ENCODE measurements at regions not wholly inside any gene's neighbourhood (a gene's known extent, or its start where the extent isn't known, plus 50 kb on each side); places are given as distances from the start of the nearest gene placed in this dataset.
"Not testable (repeated sequence)": the region's sequence is repeated elsewhere in the genome, so short reads cannot be mapped to it uniquely, and the experiment has no call there.

GRCh38 chr11:100528872-100529416 lies 158.1 kb upstream of the ARHGAP42 start:
- DNase-seq (ENCODE audit: insufficient read length, low spot score) (no peak), FAIRE-seq (no peak)

GRCh38 chr11:100531290-100531689 lies 155.8 kb upstream of the ARHGAP42 start:
- not testable (repeated sequence) for FAIRE-seq; DNase-seq (ENCODE audit: insufficient read length, low spot score)

GRCh38 chr11:100536979-100537378 lies 150.1 kb upstream of the ARHGAP42 start:
- no peak for DNase-seq (ENCODE audit: insufficient read length, low spot score)
- no peak for FAIRE-seq

GRCh38 chr11:100543386-100543785 lies 143.7 kb upstream of the ARHGAP42 start:
- no peak for FAIRE-seq

GRCh38 chr11:100545556-100545955 lies 141.5 kb upstream of the ARHGAP42 start:
- FAIRE-seq, result peak; percentile 33
- DNase-seq (ENCODE audit: insufficient read length, low spot score), result no peak

More at GRCh38 chr11:100543386-100543785, 143.7 kb upstream of the ARHGAP42 start:
- DNase-seq (ENCODE audit: insufficient read length, low spot score), result no peak

- no peak for FAIRE-seq
- no peak for DNase-seq (ENCODE audit: insufficient read length, low spot score)
Observed at GRCh38 chr11:100545970-100546369, 141.1 kb upstream of the ARHGAP42 start.

- peak; percentile 21 for DNase-seq (ENCODE audit: insufficient read length, low spot score)
- FAIRE-seq, result peak; percentile 74
Observed at GRCh38 chr11:100546714-100547113, 140.4 kb upstream of the ARHGAP42 start.

GRCh38 chr11:100550298-100550697 lies 136.8 kb upstream of the ARHGAP42 start:
- DNase-seq (ENCODE audit: insufficient read length, low spot score), result no peak
- no peak for FAIRE-seq

GRCh38 chr11:100550912-100551632 lies 136.0 kb upstream of the ARHGAP42 start:
- peak; percentile 52 for FAIRE-seq

GRCh38 chr11:100555931-100556330 lies 131.2 kb upstream of the ARHGAP42 start:
- FAIRE-seq, result no peak

More at GRCh38 chr11:100550912-100551632, 136.0 kb upstream of the ARHGAP42 start:
- DNase-seq (ENCODE audit: insufficient read length, low spot score), result no peak

GRCh38 chr11:100556781-100557180 lies 130.3 kb upstream of the ARHGAP42 start:
- DNase-seq (ENCODE audit: insufficient read length, low spot score), result no peak
- FAIRE-seq, result peak; percentile 55

More at GRCh38 chr11:100555931-100556330, 131.2 kb upstream of the ARHGAP42 start:
- no peak for DNase-seq (ENCODE audit: insufficient read length, low spot score)

- no peak for FAIRE-seq
- no peak for DNase-seq (ENCODE audit: insufficient read length, low spot score)
Observed at GRCh38 chr11:100557830-100558611, 129.1 kb upstream of the ARHGAP42 start.

GRCh38 chr11:100560606-100561005 lies 126.5 kb upstream of the ARHGAP42 start:
- no peak for DNase-seq (ENCODE audit: insufficient read length, low spot score)
- no peak for FAIRE-seq

- FAIRE-seq (no peak), DNase-seq (ENCODE audit: insufficient read length, low spot score) (no peak)
Observed at GRCh38 chr11:100561323-100561722, 125.8 kb upstream of the ARHGAP42 start.

- peak; percentile 69 for DNase-seq (ENCODE audit: insufficient read length, low spot score)
- FAIRE-seq, result peak; percentile 94
Observed at GRCh38 chr11:100562128-100562527, 125.0 kb upstream of the ARHGAP42 start.

- FAIRE-seq (peak; percentile 97), DNase-seq (ENCODE audit: insufficient read length, low spot score) (peak; percentile 58)
Observed at GRCh38 chr11:100563541-100564280, 123.4 kb upstream of the ARHGAP42 start.

- no peak for FAIRE-seq
- no peak for DNase-seq (ENCODE audit: insufficient read length, low spot score)
Observed at GRCh38 chr11:100573911-100574513, 113.1 kb upstream of the ARHGAP42 start.

- FAIRE-seq, result no peak
- DNase-seq (ENCODE audit: insufficient read length, low spot score), result peak; percentile 18
Observed at GRCh38 chr11:100574894-100575769, 112.0 kb upstream of the ARHGAP42 start.

Data from HTR-8/SVneo (cell line).